Right lobe of liver (tissue), 6 donors: ENCODE measurements at regions not wholly inside any gene's neighbourhood (a gene's known extent, or its start where the extent isn't known, plus 50 kb on each side); places are given as distances from the start of the nearest gene placed in this dataset.

Experiments used
- ATAC-seq, 4 donors: fragments of 200-7000 bp; cut with Tn5 transposase; one replicate each; pipeline ENCODE4 v1.9.1; 2020; ENCODE audit warnings: mild to moderate bottlenecking in 4 of 4, moderate library complexity in 4 of 4
- DNase-seq, 3 donors: peaks; one replicate each; pipeline ENCODE4 v3.0.0-alpha.2; 2020
- H3K27ac ChIP-seq, 3 donors: fragments of 200-600 bp; one replicate each; pipeline ENCODE4 v1.8.0; 2022
- H3K27me3 ChIP-seq, 2 donors: fragments of 200-600 bp; one replicate each; pipeline ENCODE4 v1.8.0; 2022
- H3K36me3 ChIP-seq, 4 donors: fragments of 200-600 bp; sonication (generic) in 1 of 4; one replicate each; pipeline versions ENCODE4 v1.5.1 to v1.8.0; 2017 to 2022; ENCODE audit warnings: control low read depth in 1 of 4
- H3K4me1 ChIP-seq, 4 donors: fragments of 200-600 bp; sonication (generic) in 1 of 4; one replicate each; pipeline versions ENCODE4 v1.5.1 to v1.8.0; 2017 to 2022; ENCODE audit warnings: control low read depth in 1 of 4
- H3K4me3 ChIP-seq, 3 donors: fragments of 200-600 bp; one replicate each; pipeline ENCODE4 v1.8.0; 2022
- H3K9me3 ChIP-seq, 4 donors: fragments of 200-600 bp; sonication (generic) in 1 of 4; one replicate each; pipeline versions ENCODE4 v1.5.1 to v1.8.0; 2017 to 2022; ENCODE audit warnings: control low read depth in 1 of 4
- POLR2A ChIP-seq: fragments of 450-650 bp; IDR thresholded peaks from one replicate; pipeline ENCODE4 v1.6.1; 2017; ENCODE audit warnings: antibody characterized with exemption, mild to moderate bottlenecking
- WGBS: methylation state at CpG from one replicate; pipeline ENCODE4 v1.1.6; 2018; ENCODE audit warnings: low coverage, low lambda C conversion rate; ENCODE audit not compliant: insufficient coverage; ENCODE audit errors: missing lambda C conversion rate; 5-methylcytosine and 5-hydroxymethylcytosine counted together
- intact Hi-C, 2 donors: fragments of 100-400 bp; cut with DNase I; formaldehyde crosslinking; loops; one replicate each; pipeline versions ENCODE4 v1.11.2 to v1.14.1; 2022
- TF ChIP-seq, protein P1 (sequence below), 4 donors: fragments of 200-600 bp in 3 of 4; fragments of 450-650 bp in 1 of 4; IDR thresholded peaks; one replicate each; pipeline versions ENCODE4 v1.5.1 to v1.8.0; 2016 to 2022; ENCODE audit warnings: antibody characterized with exemption in 4 of 4, mild to moderate bottlenecking in 2 of 4
- donor health status: DM: no; HTN: yes; CAD: no.
- donor health status: DM: no; HTN: no; CAD: no.
- donor health status: DM: no; HTN: no; CAD: no.
- donor health status: DM: no; HTN: yes; CAD: no.
- donor health status: DM: no; HTN: yes; CAD: no.

GRCh38 chr2:114068438-114068837 lies 178.5 kb downstream of the ACTR3 start:
- ATAC-seq (no peak), DNase-seq (no peak)
- Histone ChIP-seq H3K27me3 (no peaks in the 10 kb centered on the region), H3K4me1 (peaks cover 0 to 13% (median 0%) of the 10 kb centered on the region in 4 donors), H3K9me3 (no peaks in the 10 kb centered on the region), H3K4me3 (no peak overlapping the region), H3K36me3 (no peaks in the 10 kb centered on the region), H3K27ac (no peak overlapping the region)
- intact Hi-C loops: no loop called here
- TF ChIP-seq POLR2A: no peak
- TF ChIP-seq, protein P1, sequence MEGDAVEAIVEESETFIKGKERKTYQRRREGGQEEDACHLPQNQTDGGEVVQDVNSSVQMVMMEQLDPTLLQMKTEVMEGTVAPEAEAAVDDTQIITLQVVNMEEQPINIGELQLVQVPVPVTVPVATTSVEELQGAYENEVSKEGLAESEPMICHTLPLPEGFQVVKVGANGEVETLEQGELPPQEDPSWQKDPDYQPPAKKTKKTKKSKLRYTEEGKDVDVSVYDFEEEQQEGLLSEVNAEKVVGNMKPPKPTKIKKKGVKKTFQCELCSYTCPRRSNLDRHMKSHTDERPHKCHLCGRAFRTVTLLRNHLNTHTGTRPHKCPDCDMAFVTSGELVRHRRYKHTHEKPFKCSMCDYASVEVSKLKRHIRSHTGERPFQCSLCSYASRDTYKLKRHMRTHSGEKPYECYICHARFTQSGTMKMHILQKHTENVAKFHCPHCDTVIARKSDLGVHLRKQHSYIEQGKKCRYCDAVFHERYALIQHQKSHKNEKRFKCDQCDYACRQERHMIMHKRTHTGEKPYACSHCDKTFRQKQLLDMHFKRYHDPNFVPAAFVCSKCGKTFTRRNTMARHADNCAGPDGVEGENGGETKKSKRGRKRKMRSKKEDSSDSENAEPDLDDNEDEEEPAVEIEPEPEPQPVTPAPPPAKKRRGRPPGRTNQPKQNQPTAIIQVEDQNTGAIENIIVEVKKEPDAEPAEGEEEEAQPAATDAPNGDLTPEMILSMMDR (IDR thresholded peaks at IDR 0.05): no peak
- WGBS: 48% methylated on average over 3 of the region's 3 CpGs

- no peak for TF ChIP-seq POLR2A
- TF ChIP-seq, protein P1 (IDR thresholded peaks at IDR 0.05): no peak
- ATAC-seq (peak in 3 of 4 donors; percentile 20 to 84 (median 36)), DNase-seq (no peak)
- Histone ChIP-seq H3K9me3 (no peaks in the 10 kb centered on the region), H3K4me3 (no peak overlapping the region), H3K36me3 (no peaks in the 10 kb centered on the region), H3K4me1 (no peaks in the 10 kb centered on the region), H3K27me3 (no peaks in the 10 kb centered on the region), H3K27ac (no peak overlapping the region)
- WGBS: 41% methylated on average over 6 of the region's 7 CpGs
- intact Hi-C loops: no loop called here
Measured at GRCh38 chr2:114076961-114077360, 187.1 kb downstream of the ACTR3 start.

DNA sequence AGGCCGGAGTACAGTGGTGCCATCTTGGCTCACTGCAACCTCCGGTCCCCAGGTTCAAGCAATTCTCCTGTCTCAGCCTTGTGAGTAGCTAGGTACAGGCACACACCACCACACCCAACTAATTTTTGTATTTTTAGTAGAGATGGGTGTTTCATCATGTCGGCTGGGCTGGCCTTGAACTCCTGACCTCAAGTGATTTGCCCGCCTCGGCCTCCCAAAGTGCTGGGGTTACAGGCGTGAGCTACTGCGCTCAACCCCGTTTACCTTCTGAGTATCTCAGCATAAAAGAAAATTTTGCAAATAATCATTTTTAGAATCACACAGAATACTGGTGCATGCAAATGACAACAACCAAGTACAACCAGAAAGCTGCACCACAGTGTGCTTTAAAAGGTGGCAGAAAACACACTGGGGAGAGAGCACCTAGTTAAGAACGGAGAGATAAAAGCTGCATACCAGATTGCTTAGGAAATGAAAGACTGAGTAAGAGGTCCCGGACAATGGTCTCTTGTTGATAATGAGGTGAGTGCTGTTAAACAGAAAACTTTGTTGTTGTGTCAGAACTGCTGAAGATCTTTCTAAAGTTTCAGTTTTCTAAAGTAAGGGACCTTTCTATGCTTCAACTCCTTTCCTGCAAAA lies 189.6 kb downstream of the ACTR3 start:
- Histone ChIP-seq H3K36me3 (no peaks in the 10 kb centered on the region), H3K4me3 (no peak overlapping the region), H3K27ac (no peak overlapping the region), H3K4me1 (peaks cover 0 to 13% (median 0%) of the 10 kb centered on the region in 4 donors), H3K27me3 (no peaks in the 10 kb centered on the region), H3K9me3 (no peaks in the 10 kb centered on the region)
- DNase-seq: no peak
- WGBS: 33% methylated on average over 9 of the region's 10 CpGs
- intact Hi-C loops: no loop called here
- TF ChIP-seq, protein P1 (IDR thresholded peaks at IDR 0.05): no peak
- no peak for TF ChIP-seq POLR2A
- ATAC-seq: no peak

DNA sequence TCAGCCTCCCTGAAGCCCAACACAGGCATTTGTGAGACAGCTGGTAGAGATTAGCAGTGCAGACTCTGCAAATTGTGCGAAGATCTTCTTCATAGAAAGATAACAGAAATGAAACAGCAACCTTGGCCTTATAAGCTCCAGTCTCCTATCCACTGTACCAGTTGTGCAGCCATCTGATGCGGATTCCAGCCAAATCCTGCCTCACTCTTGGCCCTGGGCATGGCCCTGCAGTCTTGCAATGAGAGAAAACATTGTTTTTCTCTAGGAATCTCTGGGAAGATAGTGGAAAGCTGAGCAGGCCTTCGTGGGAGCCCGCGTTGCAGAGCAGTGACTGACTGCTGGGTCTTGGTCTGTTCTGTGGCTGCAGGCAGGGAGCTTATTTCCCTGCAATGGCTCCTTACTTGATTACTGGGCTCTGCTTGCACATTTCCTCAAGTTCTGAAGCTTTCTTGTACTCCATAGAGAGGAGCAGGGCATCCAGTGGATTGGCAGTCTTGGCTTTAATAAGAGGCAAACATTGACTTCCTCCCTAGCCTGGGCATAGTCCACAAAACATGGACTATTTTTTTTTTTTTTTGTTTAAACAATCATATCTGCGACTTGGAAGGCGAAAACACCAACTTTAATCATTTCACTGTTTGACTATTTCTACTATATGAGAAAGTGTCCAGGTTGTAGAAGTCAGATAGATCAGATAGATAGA lies 193.0 kb downstream of the ACTR3 start:
- Histone ChIP-seq H3K4me1 (peaks cover 0 to 24% (median 0%) of the 10 kb centered on the region in 4 donors), H3K9me3 (no peaks in the 10 kb centered on the region), H3K36me3 (no peaks in the 10 kb centered on the region), H3K27me3 (no peaks in the 10 kb centered on the region), H3K27ac (no peak overlapping the region), H3K4me3 (no peak overlapping the region)
- ATAC-seq: peak in 2 of 4 donors; percentile 40 to 61
- TF ChIP-seq, protein P1 (IDR thresholded peaks at IDR 0.05): no peak
- TF ChIP-seq POLR2A: no peak
- DNase-seq: no peak
- 66% methylated on average over 6 of the region's 7 CpGs for WGBS
- intact Hi-C loops: no loop called here
